Thoracic aorta (tissue), 2 donors: ENCODE measurements at regions not wholly inside any gene's neighbourhood (a gene's known extent, or its start where the extent isn't known, plus 50 kb on each side); places are given as distances from the start of the nearest gene placed in this dataset.

Experiments used
- ATAC-seq: fragments of 150-250 bp; one replicate; pipeline ENCODE4 v1.8.0; 2017; ENCODE audit warnings: low read depth; ENCODE audit not compliant: insufficient number of reproducible peaks, low FRiP score
- DNase-seq: peaks from one replicate; pipeline ENCODE4 v3.0.0-alpha.2; 2020; ENCODE audit warnings: low spot score
- H3K27ac ChIP-seq, 2 donors: fragments of 200-600 bp; sonication (generic); 1 replicate in 1 of 2; 2 replicates in 1 of 2; pipeline ENCODE4 v1.5.1; 2016; ENCODE audit warnings: mild to moderate bottlenecking in 2 of 2, moderate library complexity in 2 of 2
- H3K27me3 ChIP-seq: fragments of 200-600 bp; sonication (generic); replicated peaks from 2 replicates; pipeline ENCODE4 v1.6.0; 2016; ENCODE audit warnings: mild to moderate bottlenecking; ENCODE audit not compliant: insufficient read depth
- H3K36me3 ChIP-seq: fragments of 200-600 bp; sonication (generic); one replicate; pipeline ENCODE4 v1.5.1; 2016
- H3K4me1 ChIP-seq, 2 donors: fragments of 200-600 bp; sonication (generic); 1 replicate in 1 of 2; 2 replicates in 1 of 2; pipeline versions ENCODE4 v1.5.1 to v1.6.0; 2016; ENCODE audit warnings: low read depth in 2 of 2, mild to moderate bottlenecking in 1 of 2; ENCODE audit not compliant: control insufficient read depth in 1 of 2
- H3K4me3 ChIP-seq: fragments of 200-600 bp; sonication (generic); 2 replicates; pipeline ENCODE4 v1.5.1; 2016; ENCODE audit warnings: mild to moderate bottlenecking
- H3K9me3 ChIP-seq: fragments of 200-600 bp; sonication (generic); 2 replicates; pipeline ENCODE4 v1.5.1; 2016
- TF ChIP-seq, protein P1 (sequence below): fragments of 200-600 bp; sonication (generic); IDR thresholded peaks from one replicate; pipeline ENCODE4 v1.5.1; 2019; ENCODE audit warnings: antibody characterized with exemption

DNA sequence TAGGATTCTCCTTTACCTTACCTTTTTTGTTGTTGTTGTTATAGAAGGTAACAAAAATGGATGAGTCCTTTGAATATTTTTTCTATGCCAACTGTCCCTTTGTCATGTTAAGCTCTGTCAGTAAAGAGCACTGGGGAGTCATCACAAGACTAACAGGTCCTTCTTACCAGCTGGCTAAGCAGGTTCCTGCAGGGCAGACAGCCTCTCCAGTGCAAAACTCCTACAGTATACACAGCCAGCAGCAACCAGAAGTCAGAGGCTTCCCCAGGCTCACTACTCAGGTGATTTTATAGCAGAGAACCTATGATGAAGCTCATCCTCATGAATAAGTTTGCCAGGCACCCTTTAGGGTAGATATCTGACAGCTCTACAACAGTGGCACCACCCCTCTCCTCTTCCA is 271.1 kb downstream of the RERGL start:
- no peak for DNase-seq

DNA sequence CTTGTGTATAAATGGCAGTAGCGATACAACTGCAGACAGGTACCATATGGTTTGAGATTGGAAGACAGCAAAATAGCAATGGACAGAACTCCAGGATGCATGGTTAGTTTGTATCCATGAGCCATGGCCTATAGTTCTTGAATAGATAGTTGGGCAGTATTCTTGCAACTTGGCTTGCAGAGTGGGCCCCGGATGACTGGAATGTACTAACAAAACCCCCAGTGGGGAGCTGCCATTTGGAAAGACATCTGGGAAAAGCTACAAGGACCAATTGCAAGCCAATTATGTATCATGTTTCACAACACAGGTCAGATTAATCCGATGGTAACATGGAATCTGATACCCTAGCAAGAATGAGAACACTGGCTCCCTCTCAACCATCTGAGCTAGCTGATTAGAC is 279.6 kb downstream of the RERGL start:
- H3K4me3 ChIP-seq, result no peak overlapping the region
- H3K27me3 ChIP-seq, result no peaks in the 10 kb centered on the region
- H3K27ac ChIP-seq, result no peak overlapping the region
- ATAC-seq, result no peak
- TF ChIP-seq, protein P1, sequence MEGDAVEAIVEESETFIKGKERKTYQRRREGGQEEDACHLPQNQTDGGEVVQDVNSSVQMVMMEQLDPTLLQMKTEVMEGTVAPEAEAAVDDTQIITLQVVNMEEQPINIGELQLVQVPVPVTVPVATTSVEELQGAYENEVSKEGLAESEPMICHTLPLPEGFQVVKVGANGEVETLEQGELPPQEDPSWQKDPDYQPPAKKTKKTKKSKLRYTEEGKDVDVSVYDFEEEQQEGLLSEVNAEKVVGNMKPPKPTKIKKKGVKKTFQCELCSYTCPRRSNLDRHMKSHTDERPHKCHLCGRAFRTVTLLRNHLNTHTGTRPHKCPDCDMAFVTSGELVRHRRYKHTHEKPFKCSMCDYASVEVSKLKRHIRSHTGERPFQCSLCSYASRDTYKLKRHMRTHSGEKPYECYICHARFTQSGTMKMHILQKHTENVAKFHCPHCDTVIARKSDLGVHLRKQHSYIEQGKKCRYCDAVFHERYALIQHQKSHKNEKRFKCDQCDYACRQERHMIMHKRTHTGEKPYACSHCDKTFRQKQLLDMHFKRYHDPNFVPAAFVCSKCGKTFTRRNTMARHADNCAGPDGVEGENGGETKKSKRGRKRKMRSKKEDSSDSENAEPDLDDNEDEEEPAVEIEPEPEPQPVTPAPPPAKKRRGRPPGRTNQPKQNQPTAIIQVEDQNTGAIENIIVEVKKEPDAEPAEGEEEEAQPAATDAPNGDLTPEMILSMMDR, result no peak
- H3K9me3 ChIP-seq, result peaks cover 12% of the 10 kb centered on the region
- no peak for DNase-seq
- H3K36me3 ChIP-seq, result no peaks in the 10 kb centered on the region
- H3K4me1 ChIP-seq, result no peaks in the 10 kb centered on the region

More for the DNA sequence above, 271.1 kb downstream of the RERGL start:
- TF ChIP-seq, protein P1, result no peak
- Histone ChIP-seq H3K9me3 (peaks cover 3% of the 10 kb centered on the region), H3K27ac (no peak overlapping the region), H3K36me3 (no peaks in the 10 kb centered on the region), H3K4me3 (no peak overlapping the region), H3K4me1 (no peaks in the 10 kb centered on the region), H3K27me3 (no peaks in the 10 kb centered on the region)
- no peak for ATAC-seq

DNA sequence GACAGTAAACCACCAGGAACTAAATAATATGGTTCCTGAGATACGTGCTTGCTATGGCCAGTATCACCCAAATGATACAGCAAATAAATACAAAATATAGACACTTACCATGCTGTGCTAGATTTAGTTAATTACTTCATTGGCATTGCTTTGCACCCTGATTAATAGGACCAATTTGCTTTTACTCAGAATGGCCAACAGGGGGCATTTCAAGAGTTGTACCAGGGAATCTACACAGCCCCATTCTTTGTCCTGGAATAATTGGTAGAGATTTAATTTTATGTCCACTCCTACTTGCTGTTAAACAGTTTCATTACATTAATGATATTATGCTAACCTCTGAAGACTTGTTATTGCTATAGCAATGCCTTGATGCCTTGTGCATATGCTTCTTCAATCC is 280.8 kb downstream of the RERGL start:
- DNase-seq, result no peak
- no peak for ATAC-seq
- no peaks in the 10 kb centered on the region for H3K36me3 ChIP-seq

DNA sequence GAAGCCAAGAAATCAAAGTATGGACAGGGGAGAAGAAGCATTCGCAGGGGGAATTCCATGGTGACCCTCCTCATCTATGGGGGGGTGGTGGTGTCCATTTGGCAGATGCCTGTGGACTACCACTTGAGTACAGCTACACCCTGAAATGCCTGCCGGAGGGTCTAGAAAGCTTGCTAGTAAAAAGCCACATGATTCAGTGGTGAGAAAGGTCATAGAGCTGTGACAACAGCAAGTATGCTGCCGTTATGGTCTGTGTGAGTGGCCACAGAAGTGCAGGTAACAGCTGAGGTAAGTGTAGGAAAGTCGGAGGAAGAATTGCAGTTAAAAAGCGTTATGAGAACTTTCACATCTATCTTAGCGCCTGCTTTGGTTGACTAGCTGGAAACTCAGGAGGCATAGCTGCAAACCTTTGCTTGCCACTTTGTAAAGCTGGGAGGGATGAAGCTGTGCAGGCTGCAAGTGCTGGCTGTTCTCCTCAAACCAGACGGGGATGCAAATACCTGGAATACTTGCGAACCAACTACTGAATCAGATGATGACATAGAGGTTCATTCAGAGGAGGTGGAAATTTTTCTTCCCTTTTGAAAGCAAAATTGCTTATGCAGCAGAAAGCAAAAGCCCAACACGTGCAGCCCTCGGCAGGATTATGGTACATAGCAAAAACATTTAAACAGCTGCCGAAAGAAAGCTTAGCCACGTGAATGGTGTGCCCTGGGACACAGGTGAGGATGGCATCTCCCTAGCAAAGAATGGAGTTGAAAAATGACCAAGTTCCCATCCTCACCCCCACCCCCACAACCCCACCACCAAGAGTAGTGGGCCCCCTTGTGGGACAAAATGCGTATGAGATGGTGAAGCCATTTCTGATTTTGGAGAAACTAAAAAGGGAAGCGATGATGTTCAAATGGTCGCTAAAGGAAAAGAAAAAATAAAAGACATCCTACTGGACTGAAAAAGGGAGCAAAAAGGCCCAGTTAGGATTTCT is 287.0 kb downstream of the RERGL start:
- ATAC-seq (no peak), DNase-seq (no peak)
- H3K4me1 ChIP-seq, result no peaks in the 10 kb centered on the region
- H3K27me3 ChIP-seq, result no peaks in the 10 kb centered on the region
- H3K36me3 ChIP-seq, result no peaks in the 10 kb centered on the region
- TF ChIP-seq, protein P1, result no peak
- no peak overlapping the region for H3K27ac ChIP-seq
- no peaks in the 10 kb centered on the region for H3K9me3 ChIP-seq
- no peak overlapping the region for H3K4me3 ChIP-seq

More for the DNA sequence above, 280.8 kb downstream of the RERGL start:
- Histone ChIP-seq H3K4me1 (no peaks in the 10 kb centered on the region), H3K27ac (no peak overlapping the region), H3K27me3 (no peaks in the 10 kb centered on the region), H3K4me3 (no peak overlapping the region), H3K9me3 (peaks cover 12% of the 10 kb centered on the region)
- TF ChIP-seq, protein P1, result no peak

DNA sequence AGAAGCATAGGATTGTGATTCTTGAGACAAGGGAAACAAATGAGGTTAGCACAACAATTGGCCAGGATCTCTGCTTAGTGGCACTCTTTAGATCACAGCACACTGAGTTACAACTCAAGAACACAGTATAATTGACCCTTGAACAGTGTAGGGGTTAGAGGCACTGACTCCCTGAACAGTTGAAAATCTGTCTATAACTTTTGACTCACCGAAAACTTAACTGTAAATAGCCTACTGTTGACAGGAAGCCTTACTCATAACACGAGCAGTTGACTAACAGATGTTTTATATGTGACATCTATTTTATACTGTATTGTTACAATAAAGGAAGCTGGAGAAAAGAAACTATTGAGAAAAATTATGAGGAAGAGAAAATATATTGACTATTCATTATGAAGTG is 296.1 kb downstream of the RERGL start:
- Histone ChIP-seq H3K4me1 (no peaks in the 10 kb centered on the region), H3K27me3 (no peaks in the 10 kb centered on the region), H3K36me3 (no peaks in the 10 kb centered on the region), H3K9me3 (no peaks in the 10 kb centered on the region), H3K4me3 (no peak overlapping the region), H3K27ac (no peak overlapping the region)
- no peak for DNase-seq
- no peak for ATAC-seq
- TF ChIP-seq, protein P1, result no peak
